Stimulated activated CD8-positive, alpha-beta memory T cell treated with anti-CD3 and anti-CD28 coated beads, Interleukin-7, amount 100 ng/mL, for 24 hours (primary cell): ENCODE measurements at regions not wholly inside any gene's neighbourhood (a gene's known extent, or its start where the extent isn't known, plus 50 kb on each side); places are given as distances from the start of the nearest gene placed in this dataset.
"Not testable (repeated sequence)": the region's sequence is repeated elsewhere in the genome, so short reads cannot be mapped to it uniquely, and the experiment has no call there.

Experiments
- DNase-seq: peaks from one replicate; pipeline ENCODE4 v3.0.0-alpha.2; 2020; ENCODE audit warnings: low read depth

GRCh38 chr5:118185018-118185417 is 803.3 kb downstream of the DTWD2 start:
- no peak for DNase-seq

GRCh38 chr5:118176146-118176545 is 812.2 kb downstream of the DTWD2 start:
- DNase-seq = no peak

GRCh38 chr5:118174671-118175070 is 813.7 kb downstream of the DTWD2 start:
- DNase-seq = no peak

GRCh38 chr5:118173340-118173739 is 815.0 kb downstream of the DTWD2 start:
- no peak for DNase-seq

GRCh38 chr5:118165619-118166018 is 822.7 kb downstream of the DTWD2 start:
- DNase-seq = no peak

- no peak for DNase-seq
These were observed 832.2 kb downstream of the DTWD2 start for GRCh38 chr5:118156181-118156580.

- DNase-seq = no peak
These were observed 841.5 kb downstream of the DTWD2 start for GRCh38 chr5:118146824-118147223.

GRCh38 chr5:118144540-118144939 is 843.8 kb downstream of the DTWD2 start:
- DNase-seq = no peak

- DNase-seq = no peak
These were observed 849.0 kb downstream of the DTWD2 start for GRCh38 chr5:118139361-118139760.

GRCh38 chr5:118126159-118126558 is 862.2 kb downstream of the DTWD2 start:
- DNase-seq = no peak

- no peak for DNase-seq
These were observed 862.7 kb downstream of the DTWD2 start for GRCh38 chr5:118125687-118126086.

GRCh38 chr5:118121258-118121657 is 867.1 kb downstream of the DTWD2 start:
- no peak for DNase-seq

- DNase-seq = no peak
These were observed 872.6 kb downstream of the DTWD2 start for GRCh38 chr5:118115791-118116190.

- no peak for DNase-seq
These were observed 876.4 kb downstream of the DTWD2 start for GRCh38 chr5:118111956-118112355.

GRCh38 chr5:118107246-118107645 is 881.1 kb downstream of the DTWD2 start:
- not testable (repeated sequence) for DNase-seq

GRCh38 chr5:118098716-118099115 is 889.6 kb downstream of the DTWD2 start:
- no peak for DNase-seq

- DNase-seq = no peak
These were observed 893.2 kb downstream of the DTWD2 start for GRCh38 chr5:118095115-118095514.

- no peak for DNase-seq
These were observed 899.9 kb downstream of the DTWD2 start for GRCh38 chr5:118088448-118088847.

GRCh38 chr5:118076490-118076889 is 911.9 kb downstream of the DTWD2 start:
- no peak for DNase-seq

- no peak for DNase-seq
These were observed 918.3 kb downstream of the DTWD2 start for GRCh38 chr5:118070041-118070440.

GRCh38 chr5:118069452-118069851 is 918.9 kb downstream of the DTWD2 start:
- DNase-seq = no peak

- DNase-seq = no peak
These were observed 919.5 kb downstream of the DTWD2 start for GRCh38 chr5:118068886-118069285.

GRCh38 chr5:118063836-118064235 is 924.5 kb downstream of the DTWD2 start:
- DNase-seq = not testable (repeated sequence)

- DNase-seq = no peak
These were observed 927.5 kb downstream of the DTWD2 start for GRCh38 chr5:118060833-118061232.

GRCh38 chr5:118052503-118052902 is 935.8 kb downstream of the DTWD2 start:
- DNase-seq = no peak
